HL-60 (cell line): ENCODE measurements at regions not wholly inside any gene's neighbourhood (a gene's known extent, or its start where the extent isn't known, plus 50 kb on each side); places are given as distances from the start of the nearest gene placed in this dataset.

ENCODE experiments used
- POLR2AphosphoS5 ChIP-seq: IDR thresholded peaks from 2 replicates; pipeline ENCODE4 v1.6.1; 2012; ENCODE audit warnings: low read depth
- SPI1 ChIP-seq: IDR thresholded peaks from 2 replicates; pipeline ENCODE4 v1.6.1; 2012; ENCODE audit warnings: low read depth, mild to moderate bottlenecking, borderline replicate concordance
- TF ChIP-seq, protein P1 (sequence below): IDR thresholded peaks from one replicate; pipeline ENCODE4 v1.5.1; 2011; ENCODE audit warnings: low read length, control low read depth, inconsistent platforms; ENCODE audit not compliant: insufficient read depth
- TF ChIP-seq, protein P2 (sequence below): IDR thresholded peaks from 2 replicates; pipeline ENCODE4 v1.6.1; 2012; ENCODE audit warnings: low read depth; ENCODE audit not compliant: insufficient replicate concordance

DNA sequence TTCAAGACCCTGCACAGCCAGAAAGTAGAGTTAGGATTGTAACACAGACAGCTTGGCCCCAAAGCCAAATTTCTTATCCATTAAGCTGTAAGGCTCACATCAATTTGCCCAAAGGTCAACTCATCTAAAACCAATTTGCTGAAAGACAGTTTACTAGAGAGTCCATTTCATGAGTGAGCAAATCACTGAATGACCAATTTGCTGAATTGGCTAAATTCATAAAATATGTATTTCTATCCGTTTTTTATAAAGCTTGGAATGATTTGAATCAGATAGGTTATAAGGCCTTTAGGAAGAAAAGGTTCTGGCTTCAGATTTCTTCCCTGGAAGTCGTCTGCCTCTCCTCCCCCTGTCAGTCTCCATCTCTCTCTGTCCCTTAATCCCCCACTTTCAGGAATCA, 168.1 kb downstream of the FCRL5 start:
- TF ChIP-seq, protein P1, sequence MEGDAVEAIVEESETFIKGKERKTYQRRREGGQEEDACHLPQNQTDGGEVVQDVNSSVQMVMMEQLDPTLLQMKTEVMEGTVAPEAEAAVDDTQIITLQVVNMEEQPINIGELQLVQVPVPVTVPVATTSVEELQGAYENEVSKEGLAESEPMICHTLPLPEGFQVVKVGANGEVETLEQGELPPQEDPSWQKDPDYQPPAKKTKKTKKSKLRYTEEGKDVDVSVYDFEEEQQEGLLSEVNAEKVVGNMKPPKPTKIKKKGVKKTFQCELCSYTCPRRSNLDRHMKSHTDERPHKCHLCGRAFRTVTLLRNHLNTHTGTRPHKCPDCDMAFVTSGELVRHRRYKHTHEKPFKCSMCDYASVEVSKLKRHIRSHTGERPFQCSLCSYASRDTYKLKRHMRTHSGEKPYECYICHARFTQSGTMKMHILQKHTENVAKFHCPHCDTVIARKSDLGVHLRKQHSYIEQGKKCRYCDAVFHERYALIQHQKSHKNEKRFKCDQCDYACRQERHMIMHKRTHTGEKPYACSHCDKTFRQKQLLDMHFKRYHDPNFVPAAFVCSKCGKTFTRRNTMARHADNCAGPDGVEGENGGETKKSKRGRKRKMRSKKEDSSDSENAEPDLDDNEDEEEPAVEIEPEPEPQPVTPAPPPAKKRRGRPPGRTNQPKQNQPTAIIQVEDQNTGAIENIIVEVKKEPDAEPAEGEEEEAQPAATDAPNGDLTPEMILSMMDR, result no peak
- TF ChIP-seq POLR2AphosphoS5, result no peak
- TF ChIP-seq, protein P2, sequence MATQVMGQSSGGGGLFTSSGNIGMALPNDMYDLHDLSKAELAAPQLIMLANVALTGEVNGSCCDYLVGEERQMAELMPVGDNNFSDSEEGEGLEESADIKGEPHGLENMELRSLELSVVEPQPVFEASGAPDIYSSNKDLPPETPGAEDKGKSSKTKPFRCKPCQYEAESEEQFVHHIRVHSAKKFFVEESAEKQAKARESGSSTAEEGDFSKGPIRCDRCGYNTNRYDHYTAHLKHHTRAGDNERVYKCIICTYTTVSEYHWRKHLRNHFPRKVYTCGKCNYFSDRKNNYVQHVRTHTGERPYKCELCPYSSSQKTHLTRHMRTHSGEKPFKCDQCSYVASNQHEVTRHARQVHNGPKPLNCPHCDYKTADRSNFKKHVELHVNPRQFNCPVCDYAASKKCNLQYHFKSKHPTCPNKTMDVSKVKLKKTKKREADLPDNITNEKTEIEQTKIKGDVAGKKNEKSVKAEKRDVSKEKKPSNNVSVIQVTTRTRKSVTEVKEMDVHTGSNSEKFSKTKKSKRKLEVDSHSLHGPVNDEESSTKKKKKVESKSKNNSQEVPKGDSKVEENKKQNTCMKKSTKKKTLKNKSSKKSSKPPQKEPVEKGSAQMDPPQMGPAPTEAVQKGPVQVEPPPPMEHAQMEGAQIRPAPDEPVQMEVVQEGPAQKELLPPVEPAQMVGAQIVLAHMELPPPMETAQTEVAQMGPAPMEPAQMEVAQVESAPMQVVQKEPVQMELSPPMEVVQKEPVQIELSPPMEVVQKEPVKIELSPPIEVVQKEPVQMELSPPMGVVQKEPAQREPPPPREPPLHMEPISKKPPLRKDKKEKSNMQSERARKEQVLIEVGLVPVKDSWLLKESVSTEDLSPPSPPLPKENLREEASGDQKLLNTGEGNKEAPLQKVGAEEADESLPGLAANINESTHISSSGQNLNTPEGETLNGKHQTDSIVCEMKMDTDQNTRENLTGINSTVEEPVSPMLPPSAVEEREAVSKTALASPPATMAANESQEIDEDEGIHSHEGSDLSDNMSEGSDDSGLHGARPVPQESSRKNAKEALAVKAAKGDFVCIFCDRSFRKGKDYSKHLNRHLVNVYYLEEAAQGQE, result no peak
- no peak for TF ChIP-seq SPI1
